Activated CD8-positive, alpha-beta memory T cell treated with anti-CD3 and anti-CD28 coated beads, Interleukin-2, amount 50 U/mL, for 24 hours (primary cell): ENCODE measurements at regions not wholly inside any gene's neighbourhood (a gene's known extent, or its start where the extent isn't known, plus 50 kb on each side); places are given as distances from the start of the nearest gene placed in this dataset.

Source experiments
- DNase-seq: peaks from one replicate; pipeline ENCODE4 v3.0.0-alpha.2; 2020; ENCODE audit errors: extremely low read depth

GRCh38 chr1:184315254-184315653 lies 71.6 kb upstream of the C1orf21 start:
- no peak for DNase-seq

GRCh38 chr1:184319879-184320278 lies 67.0 kb upstream of the C1orf21 start:
- no peak for DNase-seq

GRCh38 chr1:184322253-184322652 lies 64.6 kb upstream of the C1orf21 start:
- no peak for DNase-seq

GRCh38 chr1:184324972-184325371 lies 61.9 kb upstream of the C1orf21 start:
- no peak for DNase-seq

- no peak for DNase-seq
These were observed 60.6 kb upstream of the C1orf21 start for GRCh38 chr1:184326278-184326677.

GRCh38 chr1:184329245-184329953 lies 57.4 kb upstream of the C1orf21 start:
- no peak for DNase-seq

- no peak for DNase-seq
These were observed 56.6 kb upstream of the C1orf21 start for GRCh38 chr1:184329962-184330868.

- no peak for DNase-seq
These were observed 56.0 kb upstream of the C1orf21 start for GRCh38 chr1:184330875-184331274.
